HG03565 (cell line): ENCODE measurements at regions not wholly inside any gene's neighbourhood (a gene's known extent, or its start where the extent isn't known, plus 50 kb on each side); places are given as distances from the start of the nearest gene placed in this dataset.

Experiments
- ATAC-seq: cut with Tn5 transposase; IDR thresholded peaks from one replicate; pipeline ENCODE4 v1.9.1; 2021; ENCODE audit warnings: mild to moderate bottlenecking, moderate library complexity; ENCODE audit not compliant: unreplicated experiment

DNA sequence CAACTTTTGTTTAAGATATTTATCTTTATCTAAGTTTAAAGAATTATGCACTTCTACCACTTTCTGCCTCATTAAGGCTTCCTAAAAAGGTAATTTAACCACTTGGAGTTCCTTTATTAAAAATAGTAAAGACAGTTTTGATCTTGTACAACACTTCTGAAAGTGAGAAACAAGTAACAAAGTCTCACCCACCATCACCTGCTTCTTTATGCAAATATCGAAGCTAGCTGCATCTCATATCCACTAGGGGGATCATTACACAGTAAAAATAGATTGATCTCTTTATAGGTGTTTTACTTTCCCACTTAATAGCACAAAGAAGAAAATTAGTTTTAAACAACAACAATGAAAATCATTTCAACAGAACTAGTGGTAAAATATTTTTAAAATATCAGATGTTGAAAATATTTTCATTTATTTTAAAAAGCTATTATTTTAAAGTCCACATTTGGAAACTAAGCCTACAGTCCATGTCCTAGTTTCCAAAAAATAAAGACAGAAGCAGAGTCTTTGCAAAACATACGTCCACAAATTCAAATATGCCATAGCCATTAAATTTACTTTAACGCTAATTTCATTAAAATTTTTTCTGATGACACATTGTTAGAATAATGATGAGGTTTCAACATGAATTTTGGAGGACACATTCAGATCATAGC lies 160.0 kb upstream of the SOX5 start:
- peak; percentile 90 for ATAC-seq

DNA sequence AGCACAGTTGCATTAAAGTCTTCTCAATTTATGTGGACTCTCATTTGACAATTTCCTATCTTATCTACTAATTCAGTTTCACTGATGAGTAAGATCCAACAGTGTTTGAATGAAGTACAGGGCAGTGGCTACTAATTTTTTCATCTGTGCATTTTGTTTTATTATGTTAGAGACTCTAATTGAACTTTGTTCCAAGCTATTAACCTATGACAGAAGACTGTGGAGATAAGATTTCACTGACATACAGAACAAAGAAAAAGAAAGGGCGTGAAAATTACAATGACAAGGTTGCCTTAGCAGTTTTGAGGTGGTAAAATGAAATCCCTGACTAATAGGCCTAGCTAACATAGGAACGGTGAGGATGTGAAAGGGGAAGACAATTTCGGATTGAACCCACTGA lies 153.2 kb upstream of the SOX5 start:
- ATAC-seq: no peak

DNA sequence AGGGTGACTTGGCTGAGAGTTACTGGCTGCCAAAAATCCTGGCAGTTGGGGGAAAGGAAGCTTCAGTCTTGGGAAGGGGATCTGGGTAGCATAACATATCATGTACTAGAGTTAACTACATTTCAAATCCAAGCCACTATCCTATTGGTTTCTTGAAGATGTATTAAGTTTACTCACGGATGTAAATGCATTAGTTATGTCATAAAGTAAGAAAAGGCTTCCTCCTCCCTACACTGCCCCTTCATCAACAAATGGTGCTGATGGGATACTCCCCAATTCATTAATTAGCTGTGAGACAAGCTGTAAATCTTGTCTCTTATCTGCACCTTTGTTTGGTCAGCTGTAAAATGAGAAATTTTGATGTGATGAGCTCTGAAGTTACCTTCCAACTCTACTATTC lies 150.1 kb upstream of the SOX5 start:
- no peak for ATAC-seq

DNA sequence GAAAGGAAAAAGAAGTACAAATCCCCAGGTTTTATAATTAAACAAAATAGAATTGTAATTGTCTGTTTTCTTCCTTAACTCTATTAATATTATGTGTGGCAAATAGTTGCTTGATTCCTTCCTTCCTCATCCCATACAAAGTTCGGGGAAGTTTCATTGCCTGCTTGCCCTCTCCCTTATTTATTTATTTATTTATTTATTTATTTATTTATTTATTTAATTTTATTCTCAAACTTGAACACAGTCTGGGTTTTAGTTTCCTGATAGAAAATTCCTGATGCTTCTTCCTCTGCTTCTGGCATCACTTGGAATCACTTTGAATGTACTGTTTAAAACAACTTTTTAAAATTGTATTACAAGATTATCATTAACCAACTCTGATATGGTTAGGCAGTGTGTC lies 145.8 kb upstream of the SOX5 start:
- no peak for ATAC-seq

DNA sequence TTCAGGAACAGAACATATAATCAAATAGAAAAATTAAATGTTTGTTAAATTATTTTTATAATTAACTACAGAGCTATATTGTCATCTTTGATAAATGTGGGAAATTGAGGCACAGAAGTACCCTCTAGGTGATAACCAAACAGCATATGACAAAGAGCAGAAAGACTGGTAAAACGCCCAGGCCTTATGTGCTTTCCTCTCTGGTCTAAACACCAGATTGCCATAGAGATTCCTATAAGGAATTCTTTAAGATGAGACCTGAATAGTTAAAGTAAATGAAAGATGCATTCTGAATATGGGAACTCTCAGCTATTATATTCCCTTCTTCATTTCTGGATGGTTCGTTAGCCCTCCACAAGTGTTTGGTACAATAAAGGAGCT lies 140.0 kb upstream of the SOX5 start:
- no peak for ATAC-seq

DNA sequence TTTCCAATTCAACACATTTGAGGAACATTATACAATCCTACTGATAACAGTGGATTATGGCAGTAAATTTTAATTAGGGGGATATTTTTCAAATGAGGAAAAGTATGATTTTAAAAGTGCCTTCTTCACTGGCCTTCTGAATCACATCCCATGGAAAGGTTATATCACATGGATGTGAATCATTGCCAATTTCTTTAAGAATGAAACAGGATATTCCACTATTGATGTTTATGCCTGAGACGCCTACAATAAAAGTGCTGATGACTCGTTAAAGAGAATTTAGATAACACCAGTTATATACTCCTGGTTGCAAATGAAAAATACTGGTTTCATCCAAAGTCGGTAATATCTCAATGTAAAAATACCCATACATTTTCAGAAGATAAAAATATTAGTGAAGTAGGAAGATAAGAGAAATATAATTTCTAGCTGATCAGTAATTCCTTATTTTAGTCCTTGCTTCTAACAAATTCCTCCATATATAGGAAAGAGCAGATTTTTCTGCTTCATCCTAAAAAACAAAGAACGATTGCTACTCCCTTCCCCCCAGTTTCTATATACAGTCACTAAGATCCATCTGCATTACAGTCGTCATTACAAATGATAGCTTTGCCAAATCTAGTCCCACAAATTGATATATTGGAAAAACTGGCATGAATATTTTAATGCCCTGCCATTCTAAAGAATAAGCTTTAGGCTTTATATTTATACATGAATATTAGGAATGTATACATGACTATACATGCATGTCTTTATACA lies 139.5 kb upstream of the SOX5 start:
- no peak for ATAC-seq

DNA sequence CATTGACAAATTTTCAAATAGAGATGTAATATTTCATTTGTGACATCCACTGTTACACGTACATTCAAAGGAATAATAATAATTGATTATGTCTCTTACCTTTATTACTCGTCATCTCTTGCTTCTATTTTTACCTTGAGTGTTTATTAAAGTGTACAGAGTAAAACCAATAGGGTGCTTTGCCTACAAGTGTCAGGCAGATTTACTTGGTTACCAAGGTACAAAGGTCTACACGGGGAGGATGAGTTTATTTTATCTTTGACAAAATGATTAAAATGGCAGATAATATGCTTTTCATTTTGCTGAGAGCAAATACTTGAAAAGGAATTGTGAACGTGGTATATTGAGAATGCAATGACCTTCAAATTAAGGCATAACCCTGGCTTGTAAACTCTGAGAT lies 137.8 kb upstream of the SOX5 start:
- ATAC-seq: no peak

DNA sequence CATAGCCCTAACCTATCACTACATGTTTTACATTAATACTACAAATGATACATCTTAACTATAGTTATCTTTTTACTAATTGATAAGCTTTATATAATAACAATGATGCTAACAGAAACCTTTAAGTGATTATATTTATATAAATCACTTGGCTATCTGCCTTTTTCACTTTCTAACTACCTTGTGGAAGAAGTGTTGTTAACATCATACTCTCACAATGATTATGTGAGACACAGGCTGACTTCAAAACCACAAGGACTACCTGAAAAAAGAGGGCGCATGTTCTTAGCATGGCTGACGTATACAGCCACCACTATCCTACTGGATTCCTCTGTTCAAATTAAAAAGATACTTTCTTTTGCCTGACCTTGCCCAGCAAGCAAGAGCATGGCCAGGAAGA lies 135.3 kb upstream of the SOX5 start:
- ATAC-seq: no peak

DNA sequence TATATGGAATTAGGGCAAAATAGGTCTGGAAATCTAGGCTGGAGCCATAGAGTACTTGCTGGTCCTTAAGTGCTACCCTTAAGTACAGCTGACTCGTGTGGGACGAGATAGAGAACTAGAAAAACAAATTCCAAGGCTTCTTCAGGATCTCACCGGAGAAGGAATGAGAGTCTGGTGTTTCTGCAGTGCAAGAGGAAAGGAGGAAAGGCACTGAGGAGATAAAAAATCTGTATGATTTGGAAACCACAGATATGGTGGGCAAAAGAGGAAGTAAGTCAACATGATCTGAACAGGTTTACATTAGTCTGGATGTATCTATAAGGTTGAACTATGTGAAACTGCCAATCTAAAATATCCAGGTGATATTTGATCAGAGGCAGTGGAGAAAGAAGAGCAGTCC lies 134.4 kb upstream of the SOX5 start:
- ATAC-seq: no peak

DNA sequence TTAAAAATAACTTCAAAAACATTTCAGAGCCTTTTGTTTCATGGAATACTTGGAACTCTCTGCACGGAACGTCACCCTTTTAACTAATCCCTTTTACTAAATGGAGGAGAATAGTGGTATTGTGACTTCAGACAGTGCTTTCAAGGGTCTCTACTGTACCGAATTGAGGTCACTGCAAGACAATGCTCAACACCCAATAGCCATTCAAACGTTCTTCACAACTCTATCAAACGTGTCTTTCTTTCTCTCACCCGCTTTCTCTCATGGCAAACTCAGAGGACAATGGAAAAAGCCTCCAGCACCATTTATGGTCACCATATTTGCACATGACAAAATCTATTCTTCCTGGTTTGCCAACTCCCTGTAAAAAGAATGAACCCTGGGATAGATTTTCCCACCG lies 132.1 kb upstream of the SOX5 start:
- no peak for ATAC-seq

DNA sequence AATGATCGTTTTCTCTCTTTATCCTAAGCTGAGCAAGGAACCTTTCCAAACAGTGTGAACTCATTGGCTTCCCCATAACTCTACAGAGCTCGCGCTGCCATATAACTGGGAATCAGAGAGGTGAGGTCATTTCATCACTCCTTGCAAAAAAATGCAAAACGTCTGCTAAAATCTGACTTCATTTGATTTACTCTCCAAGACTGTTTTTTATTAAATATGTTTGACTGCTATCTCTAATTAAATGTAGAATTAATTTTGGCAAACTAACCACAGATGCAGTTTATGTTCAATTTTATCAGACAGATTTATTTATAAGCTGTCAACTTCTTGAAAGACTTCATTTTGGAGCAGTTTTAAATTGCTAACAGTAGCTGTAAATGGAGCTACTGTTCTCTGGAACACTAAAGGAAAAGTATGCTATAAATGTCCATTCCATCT lies 131.6 kb upstream of the SOX5 start:
- ATAC-seq: no peak

DNA sequence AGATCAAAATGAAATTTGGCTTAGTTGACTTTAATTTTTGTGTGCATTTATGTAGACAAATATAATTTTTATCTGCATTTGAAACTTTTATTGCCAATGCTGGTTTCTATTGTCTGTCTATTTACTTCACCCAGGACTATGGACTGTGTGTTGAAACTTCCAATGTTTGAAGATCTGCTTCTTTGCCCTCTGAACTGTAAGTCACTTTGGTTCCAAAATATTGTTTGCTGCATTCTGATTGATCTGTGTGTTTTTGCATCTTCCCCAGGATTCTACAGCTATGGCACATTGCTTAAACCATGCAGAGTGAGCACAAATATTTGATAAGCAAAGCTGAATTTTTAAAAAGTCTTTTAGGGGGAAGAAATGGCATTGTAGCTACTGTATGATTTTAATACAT lies 131.0 kb upstream of the SOX5 start:
- no peak for ATAC-seq

DNA sequence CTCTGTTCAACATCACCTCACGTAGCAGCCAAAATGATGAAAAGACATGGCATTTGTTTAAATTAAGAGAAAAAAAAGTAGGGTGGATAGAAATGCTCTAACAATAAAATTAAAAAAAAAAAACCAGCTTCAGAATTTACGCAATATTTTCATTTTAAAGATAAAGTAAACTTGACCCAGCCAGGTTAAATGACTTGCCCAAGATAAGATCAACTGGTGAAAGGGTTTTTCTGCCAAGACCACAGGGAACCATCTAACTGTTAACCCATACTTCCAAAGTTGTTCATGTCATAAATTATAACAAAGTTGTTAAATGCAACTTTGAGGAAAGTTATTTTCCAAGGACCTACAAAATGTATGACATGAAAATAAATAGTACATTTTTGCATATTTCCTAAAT lies 129.6 kb upstream of the SOX5 start:
- no peak for ATAC-seq

DNA sequence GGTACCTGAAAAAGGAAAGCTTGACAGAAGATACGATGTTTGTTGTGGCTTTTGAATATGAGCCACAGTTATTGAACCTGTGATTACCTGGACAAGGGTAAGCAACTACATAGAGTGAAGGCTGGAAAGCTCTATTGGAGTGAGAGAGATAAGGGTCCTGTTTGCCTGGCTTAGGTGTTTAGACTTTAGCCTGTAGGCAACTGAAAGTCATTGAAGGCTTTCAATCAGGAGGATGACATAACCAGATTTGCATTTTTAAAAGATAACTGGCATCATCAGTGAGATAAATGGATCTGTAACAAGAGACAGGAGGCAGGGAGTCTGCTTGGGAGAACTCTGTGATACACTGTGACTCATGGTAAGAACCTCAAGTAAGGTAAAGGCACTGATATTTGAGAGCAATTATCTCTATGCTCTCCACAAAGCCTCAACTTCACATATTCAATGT lies 128.9 kb upstream of the SOX5 start:
- ATAC-seq: no peak

DNA sequence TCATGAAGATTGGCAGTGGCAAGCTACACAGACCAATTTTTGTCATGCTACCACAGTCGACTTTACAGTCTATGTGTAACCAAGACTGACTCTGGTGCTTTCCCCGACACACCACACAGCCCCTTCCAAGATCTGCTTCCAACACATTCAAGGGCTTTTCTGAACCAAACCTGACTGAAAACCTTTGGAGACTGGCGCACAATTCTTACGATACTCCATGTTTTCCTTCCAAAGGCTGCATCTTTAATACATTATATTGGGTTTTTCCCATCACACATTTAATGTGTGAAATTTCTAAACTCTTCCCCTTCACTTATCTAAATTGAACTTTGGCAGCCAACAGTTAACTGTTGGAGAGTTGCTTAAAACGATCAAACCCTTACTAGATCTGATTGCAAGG lies 127.7 kb upstream of the SOX5 start:
- no peak for ATAC-seq

DNA sequence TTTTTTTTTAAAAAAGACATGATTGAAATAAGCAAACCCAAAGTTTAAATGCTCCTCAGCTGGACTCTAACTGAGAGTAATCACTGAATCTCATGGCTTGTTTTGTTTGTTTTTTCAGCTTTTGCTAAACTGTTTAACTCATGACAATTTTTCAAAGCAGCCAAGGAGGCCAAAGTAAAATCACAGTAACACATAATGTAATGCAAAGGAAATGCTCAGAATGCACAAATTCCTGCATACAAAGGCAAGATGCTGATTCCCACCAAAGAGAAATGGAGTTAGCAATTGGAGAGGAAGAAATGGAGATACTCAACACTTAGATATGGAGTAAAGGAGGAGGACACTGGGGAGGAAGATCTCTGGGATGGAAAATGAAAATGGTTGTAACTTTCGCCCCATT lies 126.2 kb upstream of the SOX5 start:
- ATAC-seq: no peak

DNA sequence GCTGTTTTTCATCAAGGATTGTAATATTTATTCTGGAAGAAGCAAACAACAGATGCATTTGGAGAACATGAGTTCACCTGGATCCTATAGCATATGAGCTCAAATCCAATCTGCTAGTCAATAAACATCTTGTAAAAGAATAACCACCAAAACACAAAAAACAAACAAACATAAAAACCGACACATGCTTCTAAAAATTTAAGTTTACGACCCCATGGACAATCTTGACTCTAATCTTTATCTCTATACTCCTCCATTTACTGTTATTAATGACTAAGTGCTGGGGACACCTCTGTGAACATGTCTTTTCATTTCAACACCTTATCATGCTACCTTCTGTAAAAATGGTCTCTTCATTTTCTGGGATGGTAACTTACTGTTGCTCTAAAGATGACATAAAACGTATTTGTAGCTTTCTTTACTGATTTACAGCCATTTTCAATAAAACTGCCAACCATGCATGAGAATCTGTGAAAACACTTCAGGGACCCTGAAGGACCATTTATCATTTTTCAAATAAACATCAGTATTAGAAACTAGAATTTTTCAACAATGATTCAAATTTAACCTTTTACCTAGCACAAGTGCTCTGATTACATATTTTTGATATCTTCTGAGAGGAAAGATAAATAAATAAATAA lies 123.8 kb upstream of the SOX5 start:
- no peak for ATAC-seq

DNA sequence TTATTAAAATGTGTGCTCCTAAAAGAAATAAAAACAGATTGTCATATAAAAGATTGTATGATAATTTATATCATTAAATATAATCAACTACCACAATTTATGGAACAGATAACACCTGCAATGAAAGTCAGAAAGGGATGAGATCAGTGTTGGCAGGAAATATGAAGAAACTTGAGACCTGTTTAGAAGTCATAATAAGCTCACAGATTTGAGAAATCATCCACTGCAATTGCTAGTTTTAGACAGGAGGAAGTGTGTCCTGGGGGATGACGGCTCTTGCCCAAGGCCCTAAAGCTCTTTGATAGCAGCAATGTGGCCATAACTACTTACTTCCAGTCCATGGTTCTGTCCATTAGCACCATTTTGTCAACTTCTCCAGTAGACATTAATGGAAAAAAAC lies 122.8 kb upstream of the SOX5 start:
- ATAC-seq: no peak

DNA sequence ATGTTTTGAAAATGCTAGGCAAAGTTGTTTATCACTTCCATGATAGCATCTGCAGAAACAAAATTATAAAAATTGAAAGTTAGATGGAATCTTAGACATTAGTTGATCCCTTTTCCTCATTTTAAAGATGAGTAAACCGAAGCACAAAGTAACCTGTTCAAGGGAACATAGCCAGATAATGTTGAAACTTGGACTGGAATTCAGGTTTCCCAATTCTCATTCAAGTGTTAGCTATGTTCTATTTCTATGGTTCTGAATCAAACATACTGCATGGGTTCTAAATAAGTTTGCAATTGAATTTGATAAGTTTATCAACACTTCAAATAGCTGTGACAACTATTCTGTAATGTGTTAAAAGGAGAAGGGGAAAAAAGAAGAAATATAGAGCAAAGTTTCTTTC lies 122.4 kb upstream of the SOX5 start:
- ATAC-seq: no peak

DNA sequence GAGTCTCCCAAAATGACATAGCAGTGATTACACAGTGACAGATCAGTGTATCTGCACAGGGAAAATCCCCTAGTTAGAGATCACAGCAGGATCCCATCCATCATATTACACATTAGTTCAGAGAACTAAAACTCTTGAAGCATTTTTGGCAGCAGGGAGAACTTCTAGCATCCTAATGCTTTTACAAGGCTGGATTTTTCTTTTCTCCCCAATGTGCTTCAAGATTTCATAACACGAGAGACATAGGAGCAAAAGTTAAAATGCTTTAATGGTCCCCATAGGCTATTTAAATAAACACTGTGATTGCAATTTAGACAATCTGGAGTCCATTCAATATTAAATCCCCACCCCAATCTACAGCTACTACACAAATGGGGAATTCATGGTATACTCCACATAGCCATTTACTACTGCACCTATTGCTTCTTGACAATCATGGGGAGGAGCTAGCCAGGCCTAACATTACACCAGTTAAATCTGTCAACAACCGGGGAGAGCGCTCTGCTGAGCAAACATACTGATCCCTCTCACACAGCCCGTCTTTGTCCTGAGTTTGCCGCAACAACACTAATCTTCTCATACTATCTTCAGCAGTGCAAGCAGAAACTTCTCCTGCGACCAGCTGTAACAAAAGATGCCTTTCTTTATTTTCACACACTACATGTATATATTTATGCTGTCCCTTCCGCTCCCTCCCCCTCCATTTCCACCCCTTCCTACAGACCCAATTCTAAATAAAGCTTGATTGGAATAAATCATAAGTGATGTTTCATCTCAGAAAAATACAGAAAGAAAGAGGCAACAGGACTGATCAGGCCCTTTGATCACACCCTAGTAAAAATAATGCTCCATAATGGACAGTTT lies 120.3 kb upstream of the SOX5 start:
- ATAC-seq: no peak

DNA sequence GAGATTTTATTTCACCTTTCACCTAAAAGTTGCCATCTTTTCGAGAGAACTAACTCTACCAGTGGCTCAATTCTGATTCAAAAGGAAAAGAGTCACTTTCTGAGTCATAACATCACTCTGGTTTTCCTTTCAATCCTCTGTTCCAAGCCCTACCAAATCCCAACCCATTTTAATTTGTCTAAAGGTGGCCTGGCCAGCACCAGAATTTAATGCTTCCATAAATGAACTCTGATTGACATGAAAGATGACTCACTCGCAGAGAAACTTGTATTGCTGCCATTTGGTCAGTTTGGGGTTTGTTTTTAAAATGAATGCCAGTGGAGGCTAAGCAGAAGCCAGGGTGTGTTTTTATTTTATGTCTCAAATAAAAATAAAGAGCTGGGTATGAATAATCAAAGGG lies 117.4 kb upstream of the SOX5 start:
- no peak for ATAC-seq
